Kidney capillary endothelial cell (primary cell): ENCODE measurements at regions not wholly inside any gene's neighbourhood (a gene's known extent, or its start where the extent isn't known, plus 50 kb on each side); places are given as distances from the start of the nearest gene placed in this dataset.
A peak's percentile ranks its signal among the peaks of the same experiment; 100 is the strongest.

ENCODE experiments used
- DNase-seq: peaks from one replicate; pipeline ENCODE4 v3.0.0-alpha.2; 2018; ENCODE audit warnings: low spot score

GRCh38 chr1:232445361-232446106 is 184.4 kb downstream of the SIPA1L2 start:
- DNase-seq: no peak

- DNase-seq: no peak
Measured at GRCh38 chr1:232443372-232443771, 186.6 kb downstream of the SIPA1L2 start.

DNA sequence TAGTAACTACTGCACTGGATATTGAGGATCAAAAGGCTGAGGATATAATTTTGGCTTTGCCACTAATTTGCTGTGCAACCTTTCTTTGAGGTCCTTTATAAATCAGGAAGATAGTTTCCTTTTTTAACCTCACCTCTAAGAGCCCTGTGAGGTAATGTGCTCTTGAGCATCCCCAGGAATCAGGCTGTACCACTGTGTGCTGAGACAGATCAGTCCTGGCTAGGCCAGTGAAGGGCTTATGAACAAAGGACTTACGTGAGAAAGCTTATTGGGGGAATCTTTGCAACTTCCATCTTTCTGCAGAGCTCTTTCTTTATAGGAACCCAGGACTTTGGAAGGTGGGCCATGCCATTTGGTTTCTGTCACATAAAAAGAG is 188.9 kb downstream of the SIPA1L2 start:
- no peak for DNase-seq

DNA sequence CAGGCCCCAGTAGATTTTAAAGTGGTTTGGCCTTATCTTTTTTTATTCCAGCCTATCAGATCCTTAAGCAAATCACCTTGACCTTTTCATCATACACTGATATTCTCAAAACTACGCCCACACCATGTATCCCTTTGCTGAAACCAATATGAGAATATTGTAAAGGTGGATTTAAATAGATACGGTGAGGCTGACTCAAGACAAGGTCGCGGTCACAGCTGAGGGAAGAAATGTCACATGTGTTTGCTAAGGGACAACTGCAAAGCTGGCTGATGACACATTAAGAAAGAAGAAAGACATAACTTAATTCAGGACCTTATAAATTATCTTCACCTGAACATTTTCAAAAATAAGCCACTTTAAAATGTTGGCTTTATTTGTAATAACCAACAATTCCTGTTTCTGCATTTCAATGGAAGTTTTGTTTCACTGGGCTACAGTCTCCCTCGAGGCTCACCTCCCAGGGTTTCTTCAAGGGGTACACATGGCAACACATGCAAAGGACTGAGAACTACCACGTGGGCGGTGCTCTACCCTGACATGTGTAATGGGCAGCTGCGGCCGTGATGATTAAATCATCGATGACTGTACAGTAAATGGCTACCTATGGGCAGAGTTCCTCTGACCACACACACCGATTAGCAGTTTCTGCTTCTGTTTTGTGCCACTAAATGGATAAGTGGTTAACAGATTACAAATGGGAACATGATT is 189.5 kb downstream of the SIPA1L2 start:
- DNase-seq: no peak

- DNase-seq: no peak
Measured at GRCh38 chr1:232439011-232439410, 190.9 kb downstream of the SIPA1L2 start.

- no peak for DNase-seq
Measured at GRCh38 chr1:232438476-232438875, 191.5 kb downstream of the SIPA1L2 start.

DNA sequence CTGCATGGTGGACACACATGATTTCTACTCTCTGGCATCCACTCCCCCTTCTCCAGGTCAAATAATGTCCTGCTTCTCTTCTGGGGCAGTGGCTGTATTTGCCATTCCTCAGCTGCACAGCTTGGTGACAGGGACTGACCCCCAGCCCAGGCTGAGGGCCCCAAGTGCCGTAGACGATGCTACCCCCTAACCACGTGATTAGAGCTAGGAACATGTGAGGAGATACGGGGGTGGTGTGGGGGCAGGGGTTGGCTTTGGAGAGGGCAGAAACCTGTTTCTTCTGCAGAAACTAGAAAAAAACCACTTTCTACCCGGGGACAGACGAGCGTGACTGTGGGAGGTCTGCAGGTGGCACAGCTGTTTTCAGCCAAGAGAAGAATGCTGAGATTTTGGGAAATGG is 192.4 kb downstream of the SIPA1L2 start:
- DNase-seq: no peak

GRCh38 chr1:232435729-232436128 is 194.2 kb downstream of the SIPA1L2 start:
- no peak for DNase-seq

DNA sequence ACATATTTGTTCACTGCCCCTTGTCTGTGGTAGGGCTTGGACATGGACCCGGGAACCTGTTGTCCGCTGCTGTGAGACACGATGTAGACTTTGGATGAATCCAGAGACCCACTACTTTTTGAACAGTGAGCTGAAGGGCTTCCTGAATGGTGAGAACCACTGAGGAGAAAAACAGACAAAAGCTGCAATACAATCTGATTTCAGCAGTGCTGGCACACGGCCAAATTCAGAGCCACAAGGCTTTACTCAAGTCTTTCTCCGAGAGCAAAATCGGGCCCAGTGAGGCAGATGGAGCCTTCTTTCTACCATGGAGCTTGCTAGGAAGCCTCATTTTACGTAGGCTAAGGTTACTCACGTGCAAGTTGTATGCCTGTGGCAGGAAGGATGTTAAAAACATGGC is 197.6 kb downstream of the SIPA1L2 start:
- DNase-seq: no peak

DNA sequence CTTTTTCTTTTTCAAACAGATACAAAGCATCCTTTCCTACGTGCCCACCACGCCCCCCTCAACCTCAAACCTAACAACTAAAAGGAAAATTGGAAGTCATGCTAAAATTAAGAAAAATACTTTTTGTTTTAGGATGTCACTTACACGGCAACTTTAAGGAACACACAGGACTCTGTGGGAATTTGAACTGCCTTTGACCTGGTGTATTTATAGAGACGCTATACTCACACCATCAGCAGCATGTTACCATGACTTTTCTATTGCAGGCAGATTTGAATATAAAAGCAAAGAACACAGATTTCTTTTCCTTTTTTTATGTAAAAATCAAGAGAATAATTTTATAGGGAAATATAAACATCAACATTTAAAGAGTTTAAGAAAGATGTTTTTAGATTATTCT is 198.2 kb downstream of the SIPA1L2 start:
- DNase-seq: no peak

GRCh38 chr1:232431326-232431725 is 198.6 kb downstream of the SIPA1L2 start:
- DNase-seq: no peak

DNA sequence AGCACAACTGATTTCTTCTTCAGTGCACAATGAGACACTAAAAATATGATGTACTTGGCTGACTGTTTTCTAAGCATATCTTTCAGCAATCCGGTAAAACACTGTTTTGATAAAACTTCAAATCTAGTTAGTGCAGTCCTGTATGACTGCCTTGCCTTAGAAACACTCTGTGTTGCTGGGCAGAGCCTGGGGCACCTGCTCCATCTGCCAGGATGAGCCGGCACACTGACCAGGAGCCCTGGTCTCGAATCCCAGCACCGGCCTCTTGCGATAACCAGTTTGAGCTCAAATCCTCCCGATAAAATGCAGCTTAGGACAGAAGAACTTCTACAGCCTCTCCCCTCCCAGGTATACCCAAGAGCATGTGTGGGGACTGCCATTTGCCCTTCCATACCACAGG is 199.5 kb downstream of the SIPA1L2 start:
- no peak for DNase-seq

DNA sequence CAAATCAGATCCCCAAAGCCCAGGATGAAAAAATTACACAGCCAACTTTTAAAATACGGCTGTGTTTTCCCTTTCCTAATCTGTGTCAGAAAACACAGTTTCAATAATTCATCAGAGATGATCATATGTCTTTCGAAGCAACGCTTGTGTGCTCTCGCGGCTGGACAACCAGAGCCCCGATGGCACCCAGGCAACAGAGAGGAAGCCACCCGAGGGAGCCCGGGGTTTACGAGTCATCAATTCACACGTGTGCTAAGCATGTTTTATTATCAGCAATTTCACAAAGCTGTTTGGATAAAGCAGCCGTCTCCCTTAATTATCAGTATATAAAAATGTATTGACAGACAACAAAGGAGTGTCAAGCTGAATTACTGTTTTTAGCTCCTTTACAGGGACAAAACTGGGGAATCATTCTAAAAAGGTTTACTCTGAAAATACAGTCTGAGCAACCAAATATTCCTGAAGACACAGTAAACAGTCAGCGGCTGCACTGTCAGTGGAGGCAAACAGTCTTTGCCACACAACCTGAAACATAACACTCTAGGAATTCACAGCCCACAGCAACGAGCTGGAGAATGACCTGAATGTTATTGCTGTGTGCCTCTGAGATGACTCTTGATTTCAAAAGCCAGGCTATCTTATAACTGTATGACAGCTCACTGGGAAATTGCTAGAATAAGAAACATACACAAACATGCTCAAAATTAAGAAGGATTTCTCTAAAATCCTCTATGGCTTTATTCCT is 201.0 kb downstream of the SIPA1L2 start:
- DNase-seq: no peak

- DNase-seq: no peak
Measured at GRCh38 chr1:232428036-232428645, 201.8 kb downstream of the SIPA1L2 start.

- no peak for DNase-seq
Measured at GRCh38 chr1:232426801-232427200, 203.1 kb downstream of the SIPA1L2 start.

DNA sequence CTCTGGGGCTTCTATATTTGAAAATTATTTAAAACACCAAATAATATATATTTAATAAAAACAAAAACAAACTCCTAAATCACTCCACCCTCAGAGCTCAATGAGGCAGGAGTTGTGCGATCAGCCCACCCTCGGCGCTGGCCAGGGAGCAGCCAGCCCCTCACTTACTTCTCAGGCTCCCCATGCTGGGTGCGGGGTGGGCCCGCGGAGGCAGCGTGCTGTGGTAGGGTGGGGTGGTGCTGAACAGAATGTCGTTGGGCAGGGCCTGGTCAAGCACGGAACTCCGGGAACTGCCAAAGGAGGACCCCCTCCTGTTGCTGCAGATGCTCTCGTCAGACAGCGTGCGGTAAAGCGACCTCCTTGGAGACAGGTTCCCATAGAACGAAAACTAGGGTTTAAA is 204.5 kb downstream of the SIPA1L2 start:
- no peak for DNase-seq

DNA sequence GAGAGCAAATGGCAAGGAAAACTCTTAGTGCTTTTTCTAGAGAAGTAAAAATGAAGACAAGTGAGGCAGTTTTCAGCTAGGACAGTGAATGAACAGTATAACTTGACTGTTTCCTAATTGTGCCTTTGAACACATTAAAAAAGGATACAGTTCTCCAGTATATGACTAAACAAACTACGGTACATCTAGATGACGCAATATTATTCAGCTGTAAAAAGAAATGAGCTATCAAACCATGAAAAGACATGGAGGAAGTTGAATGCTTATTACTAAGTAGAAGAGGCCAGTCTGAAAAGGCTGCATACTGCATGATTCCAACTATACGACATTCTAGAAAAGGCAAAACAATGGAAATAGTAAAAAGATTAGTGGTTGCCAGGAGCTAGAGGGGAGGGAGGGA is 206.3 kb downstream of the SIPA1L2 start:
- DNase-seq: no peak

- no peak for DNase-seq
Measured at GRCh38 chr1:232422898-232423297, 207.0 kb downstream of the SIPA1L2 start.

- DNase-seq: peak; percentile 9
Measured at GRCh38 chr1:232422098-232422497, 207.8 kb downstream of the SIPA1L2 start.

DNA sequence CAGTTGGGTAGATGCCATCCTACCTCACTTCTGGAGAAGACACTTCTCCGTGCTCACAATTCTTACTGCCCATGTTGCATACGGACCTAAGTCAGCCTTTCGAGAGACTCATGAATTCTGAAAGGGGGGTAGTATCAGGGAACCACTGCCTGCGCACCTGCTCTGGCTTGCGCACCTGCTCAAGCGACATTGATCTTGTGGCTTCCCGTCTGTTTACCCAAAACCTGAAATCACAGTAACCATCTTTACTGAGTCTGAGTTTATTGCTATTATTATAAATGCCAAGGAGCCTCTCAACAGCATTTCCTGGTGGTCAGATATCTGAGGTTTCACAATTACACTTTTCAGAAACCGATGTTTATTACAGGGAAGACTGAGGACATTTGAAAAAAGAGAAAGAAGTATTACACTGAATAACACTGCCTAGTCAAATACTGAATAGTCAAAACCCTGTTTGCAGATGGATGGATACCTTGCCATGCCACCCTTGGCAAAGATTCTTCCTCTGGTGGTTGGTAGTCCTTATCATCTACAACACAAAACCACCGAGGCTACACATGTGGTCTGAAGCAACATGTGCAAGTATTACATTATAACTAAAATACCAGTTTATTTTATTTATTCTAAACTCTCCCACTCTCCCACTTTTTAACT is 208.7 kb downstream of the SIPA1L2 start:
- DNase-seq: no peak

GRCh38 chr1:232417636-232418248 is 212.2 kb downstream of the SIPA1L2 start:
- no peak for DNase-seq
